ENCODE measurements at regions not wholly inside any gene's neighbourhood (a gene's known extent, or its start where the extent isn't known, plus 50 kb on each side); places are given as distances from the start of the nearest gene placed in this dataset.

GRCh38 chr5:133685402-133686018, 73.2 kb upstream of the FSTL4 start:
- Histone ChIP-seq H3K4me1 (ENCODE audit: insufficient read depth, low read length, poor library complexity, severe bottlenecking) (no peaks in the 10 kb centered on the region), H3K9me3 (ENCODE audit: insufficient read depth, low read depth, low read length) (no peaks in the 10 kb centered on the region), H3K4me3 (ENCODE audit: low read length, poor library complexity, severe bottlenecking) (no peak overlapping the region), H3K4me2 (ENCODE audit: low read depth, low read length, poor library complexity, severe bottlenecking) (no peak overlapping the region), H3K9ac (ENCODE audit: low read depth, low read length, poor library complexity, severe bottlenecking) (no peak overlapping the region), H2AFZ (ENCODE audit: low read length) (no peak overlapping the region), H4K20me1 (ENCODE audit: insufficient read depth, low read length, poor library complexity, severe bottlenecking) (no peaks in the 10 kb centered on the region), H3K79me2 (ENCODE audit: insufficient read depth, low read length) (no peaks in the 10 kb centered on the region), H3F3A (ENCODE audit: low read depth) (no peaks in the 10 kb centered on the region), H3K36me3 (ENCODE audit: insufficient read depth, low read length) (no peaks in the 10 kb centered on the region), H3K27me3 (ENCODE audit: insufficient read depth, low read length, poor library complexity, severe bottlenecking) (no peaks in the 10 kb centered on the region), H3K9me2 (replicated peaks; ENCODE audit: low read depth, low read length) (no peaks in the 10 kb centered on the region)
- TF ChIP-seq EZH2phosphoT487 (IDR thresholded peaks at IDR 0.05; ENCODE audit: borderline replicate concordance) (no peak), CTCF (conservative IDR thresholded peaks at IDR 0.05; ENCODE audit: low read length) (no peak)

GRCh38 chr5:133683646-133684596, 71.6 kb upstream of the FSTL4 start:
- Histone ChIP-seq H3F3A (ENCODE audit: low read depth) (no peaks in the 10 kb centered on the region), H3K4me2 (ENCODE audit: low read depth, low read length, poor library complexity, severe bottlenecking) (no peak overlapping the region), H3K79me2 (ENCODE audit: insufficient read depth, low read length) (no peaks in the 10 kb centered on the region), H3K9ac (ENCODE audit: low read depth, low read length, poor library complexity, severe bottlenecking) (no peak overlapping the region), H3K9me3 (ENCODE audit: insufficient read depth, low read depth, low read length) (no peaks in the 10 kb centered on the region), H3K9me2 (replicated peaks; ENCODE audit: low read depth, low read length) (no peaks in the 10 kb centered on the region), H4K20me1 (ENCODE audit: insufficient read depth, low read length, poor library complexity, severe bottlenecking) (no peaks in the 10 kb centered on the region), H3K27me3 (ENCODE audit: insufficient read depth, low read length, poor library complexity, severe bottlenecking) (no peaks in the 10 kb centered on the region), H3K36me3 (ENCODE audit: insufficient read depth, low read length) (no peaks in the 10 kb centered on the region), H3K4me3 (ENCODE audit: low read length, poor library complexity, severe bottlenecking) (no peak overlapping the region), H3K4me1 (ENCODE audit: insufficient read depth, low read length, poor library complexity, severe bottlenecking) (no peaks in the 10 kb centered on the region), H2AFZ (ENCODE audit: low read length) (no peak overlapping the region)
- no peak for TF ChIP-seq EZH2phosphoT487 (IDR thresholded peaks at IDR 0.05; ENCODE audit: borderline replicate concordance)
- TF ChIP-seq CTCF (conservative IDR thresholded peaks at IDR 0.05; ENCODE audit: low read length), result no peak

- Histone ChIP-seq H2AFZ (ENCODE audit: low read length) (no peak overlapping the region), H3K4me3 (ENCODE audit: low read length, poor library complexity, severe bottlenecking) (no peak overlapping the region), H3F3A (ENCODE audit: low read depth) (no peaks in the 10 kb centered on the region), H3K27me3 (ENCODE audit: insufficient read depth, low read length, poor library complexity, severe bottlenecking) (no peaks in the 10 kb centered on the region), H3K9ac (ENCODE audit: low read depth, low read length, poor library complexity, severe bottlenecking) (no peak overlapping the region), H3K9me3 (ENCODE audit: insufficient read depth, low read depth, low read length) (no peaks in the 10 kb centered on the region), H3K4me1 (ENCODE audit: insufficient read depth, low read length, poor library complexity, severe bottlenecking) (no peaks in the 10 kb centered on the region), H3K36me3 (ENCODE audit: insufficient read depth, low read length) (no peaks in the 10 kb centered on the region), H3K4me2 (ENCODE audit: low read depth, low read length, poor library complexity, severe bottlenecking) (no peak overlapping the region), H3K79me2 (ENCODE audit: insufficient read depth, low read length) (no peaks in the 10 kb centered on the region), H3K9me2 (replicated peaks; ENCODE audit: low read depth, low read length) (no peaks in the 10 kb centered on the region), H4K20me1 (ENCODE audit: insufficient read depth, low read length, poor library complexity, severe bottlenecking) (no peaks in the 10 kb centered on the region)
- TF ChIP-seq EZH2phosphoT487 (IDR thresholded peaks at IDR 0.05; ENCODE audit: borderline replicate concordance) (no peak), CTCF (conservative IDR thresholded peaks at IDR 0.05; ENCODE audit: low read length) (no peak)
Observed at GRCh38 chr5:133682451-133682850, 70.1 kb upstream of the FSTL4 start.
